H9 (cell line): ENCODE measurements at regions not wholly inside any gene's neighbourhood (a gene's known extent, or its start where the extent isn't known, plus 50 kb on each side); places are given as distances from the start of the nearest gene placed in this dataset.

Experiments
- DNase-seq: peaks from one replicate; pipeline ENCODE4 v3.0.0-alpha.2; 2017
- H2AFZ ChIP-seq: one replicate; pipeline ENCODE4 v1.6.1; 2013; ENCODE audit warnings: mild to moderate bottlenecking, low read length, control low read depth, moderate library complexity
- H2AK5ac ChIP-seq: 2 replicates; pipeline ENCODE4 v1.6.1; 2013; ENCODE audit warnings: low read length, control low read depth, mixed read lengths; ENCODE audit not compliant: insufficient read length
- H2BK120ac ChIP-seq: one replicate; pipeline ENCODE4 v1.6.1; 2013; ENCODE audit warnings: low read depth, mild to moderate bottlenecking, low read length, control low read depth, inconsistent platforms; ENCODE audit not compliant: poor library complexity, severe bottlenecking
- H2BK12ac ChIP-seq: 2 replicates; pipeline ENCODE4 v1.6.1; 2013; ENCODE audit warnings: low read length, control low read depth, mixed read lengths, low read depth; ENCODE audit not compliant: insufficient read length
- H2BK15ac ChIP-seq: 2 replicates; pipeline ENCODE4 v1.6.1; 2013; ENCODE audit warnings: low read depth, low read length, control low read depth
- H2BK20ac ChIP-seq: one replicate; pipeline ENCODE4 v1.6.1; 2013; ENCODE audit warnings: low read depth, mild to moderate bottlenecking, low read length, control low read depth, inconsistent platforms; ENCODE audit not compliant: poor library complexity, severe bottlenecking
- H2BK5ac ChIP-seq: 2 replicates; pipeline ENCODE4 v1.6.1; 2013; ENCODE audit warnings: low read length, control low read depth, mixed read lengths; ENCODE audit not compliant: insufficient read length
- H3K14ac ChIP-seq: 2 replicates; pipeline ENCODE4 v1.6.1; 2013; ENCODE audit warnings: low read length, control low read depth; ENCODE audit not compliant: insufficient read depth
- H3K18ac ChIP-seq: 2 replicates; pipeline ENCODE4 v1.6.1; 2013; ENCODE audit warnings: low read depth, mild to moderate bottlenecking, mixed read lengths, low read length, control low read depth; ENCODE audit not compliant: insufficient read length
- H3K23ac ChIP-seq: 2 replicates; pipeline ENCODE4 v1.6.1; 2013; ENCODE audit warnings: low read length, control low read depth, mixed read lengths, low read depth; ENCODE audit not compliant: insufficient read length
- H3K23me2 ChIP-seq: 2 replicates; pipeline ENCODE4 v1.6.1; 2013; ENCODE audit warnings: low read depth, mild to moderate bottlenecking, mixed read lengths, low read length, control low read depth; ENCODE audit not compliant: insufficient read length, poor library complexity, severe bottlenecking
- H3K27ac ChIP-seq: 2 replicates; pipeline ENCODE4 v1.5.1; 2013; ENCODE audit warnings: low read length, control low read depth, mixed read lengths, low read depth; ENCODE audit not compliant: insufficient read length
- H3K27me3 ChIP-seq: 2 replicates; pipeline ENCODE4 v1.6.1; 2013; ENCODE audit warnings: low read length, control low read depth, inconsistent platforms; ENCODE audit not compliant: insufficient read depth
- H3K4ac ChIP-seq: 2 replicates; pipeline ENCODE4 v1.6.1; 2013; ENCODE audit warnings: low read depth, mild to moderate bottlenecking, control low read depth, inconsistent platforms, low read length, moderate library complexity
- H3K4me1 ChIP-seq: 2 replicates; pipeline ENCODE4 v1.6.1; 2013; ENCODE audit warnings: low read length, control low read depth, inconsistent platforms; ENCODE audit not compliant: insufficient read depth
- H3K4me2 ChIP-seq: 2 replicates; pipeline ENCODE4 v1.6.1; 2013; ENCODE audit warnings: low read length, control low read depth, mixed read lengths; ENCODE audit not compliant: insufficient read length, insufficient read depth
- H3K56ac ChIP-seq: 2 replicates; pipeline ENCODE4 v1.6.1; 2013; ENCODE audit warnings: low read depth, mild to moderate bottlenecking, mixed read lengths, low read length, control low read depth; ENCODE audit not compliant: insufficient read length
- H3K79me1 ChIP-seq: 2 replicates; pipeline ENCODE4 v1.6.1; 2013; ENCODE audit warnings: low read depth, mild to moderate bottlenecking, moderate library complexity, low read length, control low read depth, inconsistent platforms; ENCODE audit not compliant: insufficient read depth, poor library complexity, severe bottlenecking
- H3K79me2 ChIP-seq: 2 replicates; pipeline ENCODE4 v1.6.1; 2013; ENCODE audit warnings: low read length, control low read depth, inconsistent platforms; ENCODE audit not compliant: insufficient read depth
- H3K9ac ChIP-seq: 2 replicates; pipeline ENCODE4 v1.6.1; 2013; ENCODE audit warnings: low read length, control low read depth, mixed read lengths; ENCODE audit not compliant: insufficient read length; ENCODE audit errors: extremely low read depth
- H3K9me3 ChIP-seq: one replicate; pipeline ENCODE4 v1.6.1; 2013; ENCODE audit warnings: low read depth, low read length, inconsistent platforms; ENCODE audit not compliant: control insufficient read depth
- H3T11ph ChIP-seq: one replicate; pipeline ENCODE4 v1.6.1; 2013; ENCODE audit warnings: mild to moderate bottlenecking, low read length, control low read depth, inconsistent platforms
- H4K20me1 ChIP-seq: one replicate; pipeline ENCODE4 v1.6.1; 2013; ENCODE audit not compliant: control insufficient read depth, insufficient read length, insufficient read depth
- H4K5ac ChIP-seq: 2 replicates; pipeline ENCODE4 v1.6.1; 2013; ENCODE audit warnings: low read depth, mild to moderate bottlenecking, mixed read lengths, low read length, control low read depth; ENCODE audit not compliant: insufficient read length
- H4K8ac ChIP-seq: replicated peaks from 2 replicates; pipeline ENCODE4 v1.6.1; 2013; ENCODE audit warnings: low read length, control low read depth, mixed read lengths, low read depth; ENCODE audit not compliant: insufficient read length
- H4K91ac ChIP-seq: 2 replicates; pipeline ENCODE4 v1.6.1; 2013; ENCODE audit warnings: low read depth, mild to moderate bottlenecking, moderate library complexity, mixed read lengths, low read length, control low read depth; ENCODE audit not compliant: insufficient read length
- H3K27ac Mint-ChIP-seq, 3 experiments: 2 replicates in 2 of 3; 3 replicates in 1 of 3; pipeline ENCODE4 v1.8.0; 2020 to 2021; ENCODE audit warnings: mixed read lengths in 3 of 3, mild to moderate bottlenecking in 1 of 3, moderate library complexity in 1 of 3
- H3K27me3 Mint-ChIP-seq: 2 replicates; pipeline ENCODE4 v1.8.0; 2021; ENCODE audit warnings: low read depth, mild to moderate bottlenecking, moderate library complexity, mixed read lengths
- H3K36me3 Mint-ChIP-seq, 3 experiments: 2 replicates in 2 of 3; 3 replicates in 1 of 3; pipeline ENCODE4 v1.8.0; 2020 to 2021; ENCODE audit warnings: low read depth in 3 of 3, mixed read lengths in 3 of 3; ENCODE audit not compliant: insufficient read depth in 1 of 3
- H3K4me1 Mint-ChIP-seq, 2 experiments: 2 replicates each; pipeline ENCODE4 v1.8.0; 2020; ENCODE audit warnings: mixed read lengths in 2 of 2
- H3K4me3 Mint-ChIP-seq, 2 experiments: 2 replicates in 1 of 2; 3 replicates in 1 of 2; pipeline ENCODE4 v1.8.0; 2020 to 2021; ENCODE audit warnings: mild to moderate bottlenecking in 2 of 2, mixed read lengths in 2 of 2, moderate library complexity in 1 of 2
- H3K9me3 Mint-ChIP-seq, 2 experiments: 2 replicates in 1 of 2; 3 replicates in 1 of 2; pipeline ENCODE4 v1.8.0; 2020; ENCODE audit warnings: mild to moderate bottlenecking in 2 of 2, mixed read lengths in 2 of 2, moderate library complexity in 1 of 2
- WGBS: extraction: QIAGEN DNeasy Blood & Tissue Kit; methylation state at CpG from one replicate; pipeline ENCODE4 v1.1.7; 2013; ENCODE audit warnings: missing lambda C conversion rate, low lambda C conversion rate, mixed read lengths; ENCODE audit not compliant: insufficient read length; ENCODE audit errors: extremely low coverage; 5-methylcytosine and 5-hydroxymethylcytosine counted together
- TF ChIP-seq, protein P1 (sequence below): fragments of 200-600 bp; sonication (generic); conservative IDR thresholded peaks from 3 replicates; pipeline ENCODE4 v1.8.0; 2021; ENCODE audit warnings: antibody characterized with exemption, mild to moderate bottlenecking

- Histone ChIP-seq H2BK12ac (no peak overlapping the region), H3T11ph (no peak overlapping the region), H3K27ac (no peak overlapping the region), H2AFZ (no peak overlapping the region), H2BK5ac (no peak overlapping the region), H3K4ac (no peak overlapping the region), H3K23me2 (no peaks in the 10 kb centered on the region), H3K56ac (no peak overlapping the region), H3K18ac (peak overlapping the region; percentile 55), H4K5ac (no peak overlapping the region), H3K4me2 (no peak overlapping the region), H4K20me1 (no peaks in the 10 kb centered on the region), H4K91ac (no peak overlapping the region), H3K27me3 (no peaks in the 10 kb centered on the region), H3K23ac (no peak overlapping the region), H3K79me1 (no peaks in the 10 kb centered on the region), H3K9me3 (no peaks in the 10 kb centered on the region), H3K9ac (no peak overlapping the region), H2BK120ac (no peak overlapping the region), H3K14ac (no peak overlapping the region), H2BK20ac (no peak overlapping the region), H3K79me2 (no peaks in the 10 kb centered on the region), H3K4me1 (peaks cover 4% of the 10 kb centered on the region), H2BK15ac (no peak overlapping the region), H4K8ac (no peak overlapping the region), H2AK5ac (no peak overlapping the region)
- TF ChIP-seq, protein P1, sequence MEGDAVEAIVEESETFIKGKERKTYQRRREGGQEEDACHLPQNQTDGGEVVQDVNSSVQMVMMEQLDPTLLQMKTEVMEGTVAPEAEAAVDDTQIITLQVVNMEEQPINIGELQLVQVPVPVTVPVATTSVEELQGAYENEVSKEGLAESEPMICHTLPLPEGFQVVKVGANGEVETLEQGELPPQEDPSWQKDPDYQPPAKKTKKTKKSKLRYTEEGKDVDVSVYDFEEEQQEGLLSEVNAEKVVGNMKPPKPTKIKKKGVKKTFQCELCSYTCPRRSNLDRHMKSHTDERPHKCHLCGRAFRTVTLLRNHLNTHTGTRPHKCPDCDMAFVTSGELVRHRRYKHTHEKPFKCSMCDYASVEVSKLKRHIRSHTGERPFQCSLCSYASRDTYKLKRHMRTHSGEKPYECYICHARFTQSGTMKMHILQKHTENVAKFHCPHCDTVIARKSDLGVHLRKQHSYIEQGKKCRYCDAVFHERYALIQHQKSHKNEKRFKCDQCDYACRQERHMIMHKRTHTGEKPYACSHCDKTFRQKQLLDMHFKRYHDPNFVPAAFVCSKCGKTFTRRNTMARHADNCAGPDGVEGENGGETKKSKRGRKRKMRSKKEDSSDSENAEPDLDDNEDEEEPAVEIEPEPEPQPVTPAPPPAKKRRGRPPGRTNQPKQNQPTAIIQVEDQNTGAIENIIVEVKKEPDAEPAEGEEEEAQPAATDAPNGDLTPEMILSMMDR: no peak
- peaks cover 7 to 8% of the 10 kb centered on the region in 2 experiments for H3K4me1 Mint-ChIP-seq
- H3K27ac Mint-ChIP-seq: no peak overlapping the region
- no peaks in the 10 kb centered on the region for H3K9me3 Mint-ChIP-seq
- no peaks in the 10 kb centered on the region for H3K27me3 Mint-ChIP-seq
- H3K36me3 Mint-ChIP-seq: no peaks in the 10 kb centered on the region
- DNase-seq: no peak
- no peak overlapping the region; a peak in 1 of 5 replicates for H3K4me3 Mint-ChIP-seq
- WGBS: no CpG with 5 or more reads among the region's 3 CpGs
Measured at GRCh38 chr20:54397292-54398140, 77.9 kb upstream of the DOK5 start.
